DMS153 treated with DMSO at 0.1 percent for 48 hours (cell line): ENCODE measurements at regions not wholly inside any gene's neighbourhood (a gene's known extent, or its start where the extent isn't known, plus 50 kb on each side); places are given as distances from the start of the nearest gene placed in this dataset.
"Not testable (repeated sequence)": the region's sequence is repeated elsewhere in the genome, so short reads cannot be mapped to it uniquely, and the experiment has no call there.

Experiments used
- DNase-seq: peaks from one replicate; lab custom pipeline; 2025; ENCODE audit not compliant: unreplicated experiment; lab: John Stamatoyannopoulos, UW

DNA sequence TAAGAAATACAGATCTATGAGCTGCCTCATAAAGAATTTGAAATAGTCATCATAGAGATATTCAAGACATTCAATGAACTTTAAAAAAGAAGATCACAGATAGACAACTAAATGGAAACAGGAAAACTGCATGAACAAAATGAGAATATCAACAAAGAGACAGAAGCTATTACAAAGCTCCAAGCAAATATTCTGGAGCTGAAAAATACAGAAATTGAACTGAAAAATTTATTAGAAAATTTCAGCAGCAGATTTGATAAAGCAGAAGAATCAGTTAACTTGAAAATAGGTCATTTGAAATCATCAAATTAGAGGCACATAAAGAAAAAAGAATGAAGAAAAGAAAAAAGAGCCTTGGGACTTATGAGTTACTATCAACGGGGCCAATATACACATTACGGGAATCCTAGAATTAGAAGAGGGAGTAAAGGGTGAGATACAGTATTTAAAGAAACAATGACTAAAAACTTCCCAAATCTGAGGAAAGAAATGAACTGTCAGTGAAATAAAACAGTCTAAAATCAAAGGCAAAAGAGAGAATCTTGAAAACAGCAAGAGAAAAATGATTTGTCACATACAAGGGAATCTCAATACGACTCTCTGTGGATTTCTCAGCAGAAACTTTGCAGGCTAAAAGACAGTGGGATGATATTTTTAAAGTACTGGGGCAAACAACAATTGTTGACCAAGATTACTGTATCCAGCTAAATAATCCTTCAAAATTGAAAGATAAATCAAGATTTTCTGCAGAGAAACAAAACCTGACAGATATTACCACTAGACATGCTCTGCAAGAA lies 641.6 kb downstream of the ANKRD50 start:
- no peak for DNase-seq

DNA sequence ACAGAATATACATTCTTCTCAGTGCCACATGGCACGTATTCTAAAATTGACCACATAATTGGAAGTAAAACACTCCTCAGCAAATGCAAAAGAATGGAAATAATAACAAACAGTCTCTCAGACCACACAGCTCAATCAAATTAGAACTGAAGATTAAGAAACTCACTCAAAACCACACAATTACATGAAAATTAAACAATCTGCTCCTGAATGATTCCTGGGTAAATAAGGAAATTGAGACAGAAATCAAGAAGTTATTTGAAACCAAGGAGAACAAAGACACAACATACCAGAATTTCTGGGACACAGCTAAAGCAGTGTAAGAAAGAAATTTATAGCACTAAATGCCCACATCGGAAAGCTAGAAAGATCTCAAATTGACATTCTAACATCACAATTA lies 637.3 kb downstream of the ANKRD50 start:
- not testable (repeated sequence) for DNase-seq

DNA sequence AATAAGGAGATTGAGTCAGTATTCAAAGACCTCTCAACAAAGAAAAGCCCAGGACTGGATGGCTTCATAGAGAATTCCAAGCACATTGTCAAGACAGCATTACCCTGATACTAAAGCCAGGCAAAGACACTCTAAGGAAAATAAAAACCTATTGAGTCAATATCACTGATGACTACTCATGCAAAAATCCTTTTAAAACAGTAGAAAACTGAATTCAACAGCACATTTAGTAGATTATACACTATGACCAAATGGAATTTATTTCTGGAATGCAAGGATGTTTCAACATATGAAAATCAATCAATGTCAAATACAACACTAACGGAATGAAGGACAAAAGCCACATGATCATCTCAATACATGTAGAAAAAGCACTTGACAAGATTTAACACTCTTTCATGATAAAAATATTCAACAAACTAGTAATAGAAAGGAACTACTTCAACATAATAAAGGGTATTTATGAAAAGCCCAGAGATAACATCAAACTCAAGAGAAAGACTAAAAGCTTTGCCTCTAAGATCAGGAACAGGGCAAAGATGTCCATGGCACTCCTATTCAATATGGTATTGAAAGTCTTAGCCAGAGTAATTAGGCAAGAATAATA lies 633.3 kb downstream of the ANKRD50 start:
- DNase-seq: no peak

DNA sequence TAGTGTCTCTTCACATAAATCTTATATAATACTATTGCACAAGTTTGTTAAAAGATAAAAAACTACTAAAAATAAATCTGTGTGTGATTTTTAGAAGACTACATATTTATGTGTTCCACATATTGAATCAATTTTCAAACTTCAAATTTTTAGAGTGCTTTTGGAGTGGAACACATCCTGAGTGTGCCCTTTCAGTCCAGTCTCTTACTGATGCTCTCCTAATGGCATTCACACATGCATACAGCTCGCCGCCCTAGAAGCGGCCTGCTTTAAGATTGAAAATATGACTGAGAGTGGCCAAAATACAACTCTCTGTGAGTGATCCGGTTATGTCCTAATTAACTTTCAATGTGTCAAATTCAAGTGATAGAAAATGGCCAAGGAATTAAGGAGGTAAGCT lies 628.8 kb downstream of the ANKRD50 start:
- DNase-seq: no peak

DNA sequence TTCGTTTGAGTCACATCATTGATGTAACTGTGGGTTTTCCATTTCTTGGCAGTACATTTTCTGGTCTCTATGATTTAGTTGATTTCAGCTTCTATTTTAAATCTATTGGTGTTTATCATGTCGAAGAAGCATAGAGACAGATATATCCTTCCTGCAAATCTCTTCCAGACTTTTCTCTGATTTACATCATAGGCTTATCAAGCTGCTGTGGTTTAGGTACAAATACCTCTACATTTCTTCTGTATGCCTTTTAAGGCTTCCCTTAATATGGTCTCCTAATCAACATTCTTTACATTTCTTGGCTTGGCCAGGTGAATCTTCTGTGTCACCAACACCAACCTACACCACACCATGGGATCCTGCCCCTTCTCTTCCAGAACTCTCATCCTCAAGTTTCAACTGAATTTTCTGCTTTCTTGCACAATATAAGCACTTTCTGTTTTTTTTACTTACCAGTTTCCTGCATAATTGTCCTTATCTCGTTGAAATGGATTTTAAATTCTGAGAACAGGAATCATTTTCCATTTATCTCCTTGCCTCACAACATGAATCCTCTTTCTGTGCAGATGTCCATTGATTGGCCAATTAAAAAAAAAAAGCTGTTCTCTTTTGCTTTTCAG lies 626.9 kb downstream of the ANKRD50 start:
- no peak for DNase-seq

DNA sequence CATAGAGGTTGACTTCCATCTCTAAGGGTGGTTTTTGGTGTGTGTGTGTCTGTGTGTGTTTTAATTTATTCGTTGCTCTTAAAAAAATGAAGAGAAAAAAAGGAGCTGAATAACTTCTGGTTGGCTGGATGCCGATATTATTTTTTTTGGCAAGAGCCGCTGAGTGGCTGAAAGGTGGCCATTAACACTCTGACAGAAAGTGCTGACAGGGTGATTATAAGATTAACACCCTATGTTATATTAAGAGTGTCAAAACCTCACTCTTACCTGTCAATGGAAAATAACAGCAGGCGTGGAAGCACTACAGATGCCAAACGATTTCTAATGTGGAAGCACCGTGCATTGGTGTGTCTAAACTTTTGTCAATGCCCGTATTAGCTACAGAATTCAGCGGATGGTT lies 622.5 kb downstream of the ANKRD50 start:
- DNase-seq: no peak

DNA sequence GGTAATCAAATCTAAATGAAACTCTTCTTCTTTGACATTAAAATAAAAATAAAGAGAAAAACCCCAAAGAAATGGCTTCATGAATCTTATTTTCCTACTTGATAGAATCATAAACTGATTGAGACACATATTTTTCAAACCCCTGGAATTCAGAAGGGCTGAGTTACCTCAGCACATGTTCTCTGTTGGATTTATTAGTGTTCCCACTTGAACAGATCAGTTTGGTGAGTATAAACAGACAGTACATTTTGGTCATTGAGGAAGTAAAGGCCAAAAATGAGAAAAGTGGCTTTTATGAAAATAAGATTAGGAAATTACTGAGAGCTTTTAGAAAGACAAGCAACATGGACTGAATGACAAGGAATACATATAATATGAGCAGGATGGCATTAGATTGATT lies 620.4 kb downstream of the ANKRD50 start:
- DNase-seq: no peak

DNA sequence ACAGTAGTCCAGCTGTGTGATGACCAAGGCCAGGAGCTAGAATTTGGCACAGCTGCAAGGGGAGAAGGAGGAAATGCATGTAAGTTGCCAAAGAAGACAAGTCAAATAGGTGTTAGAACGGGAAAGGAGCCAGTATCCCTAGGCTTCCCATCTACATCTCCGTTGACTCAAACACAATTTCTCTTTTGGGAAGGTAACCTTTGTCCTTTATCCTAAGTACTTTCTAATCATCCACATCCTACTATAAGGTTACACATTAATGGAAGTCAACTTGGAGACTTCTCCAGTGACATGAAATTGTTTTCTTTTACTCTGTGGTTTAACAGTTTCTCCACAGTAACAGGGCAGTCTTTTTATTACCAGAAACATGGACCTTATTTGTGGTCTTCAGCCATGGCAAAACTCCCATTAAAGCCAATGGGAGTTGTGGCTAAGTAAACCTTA lies 620.0 kb downstream of the ANKRD50 start:
- DNase-seq: no peak

DNA sequence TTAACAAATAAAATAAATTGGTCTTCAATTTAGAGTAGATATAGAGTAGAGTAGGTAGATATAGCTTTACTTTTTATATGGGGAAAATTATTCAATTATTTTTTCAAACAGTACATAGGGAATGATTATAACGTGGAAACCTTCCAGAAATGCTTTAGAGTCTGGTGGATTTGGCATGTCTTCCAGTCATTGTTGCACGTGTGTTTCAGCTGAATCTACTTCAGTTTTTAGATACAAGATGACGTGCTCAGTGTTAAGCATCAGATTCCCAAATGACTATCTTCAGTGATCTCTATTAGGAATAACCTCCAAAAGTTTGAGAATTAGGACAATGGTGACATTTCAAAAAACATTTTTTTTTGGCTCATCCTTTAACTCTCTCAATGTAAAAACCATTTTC lies 616.9 kb downstream of the ANKRD50 start:
- DNase-seq: no peak

DNA sequence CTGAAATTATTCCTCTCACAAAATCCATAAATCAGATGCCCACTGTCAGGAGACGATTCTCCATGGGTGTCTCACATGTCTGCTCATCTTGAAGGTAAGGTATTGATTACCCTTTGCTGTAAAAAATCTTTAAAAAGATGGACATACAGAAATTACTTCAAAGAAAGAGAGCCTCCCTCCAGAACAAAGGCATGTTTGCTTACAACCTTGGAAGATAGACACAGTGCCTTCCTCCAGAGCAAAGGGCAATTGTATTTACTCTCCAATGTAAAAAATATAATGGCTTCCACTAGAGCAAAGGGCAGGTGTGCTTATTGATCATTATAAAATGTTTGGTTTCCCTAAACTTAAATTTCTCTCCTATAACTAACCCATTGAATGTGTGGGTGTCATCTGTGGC lies 616.2 kb downstream of the ANKRD50 start:
- no peak for DNase-seq

DNA sequence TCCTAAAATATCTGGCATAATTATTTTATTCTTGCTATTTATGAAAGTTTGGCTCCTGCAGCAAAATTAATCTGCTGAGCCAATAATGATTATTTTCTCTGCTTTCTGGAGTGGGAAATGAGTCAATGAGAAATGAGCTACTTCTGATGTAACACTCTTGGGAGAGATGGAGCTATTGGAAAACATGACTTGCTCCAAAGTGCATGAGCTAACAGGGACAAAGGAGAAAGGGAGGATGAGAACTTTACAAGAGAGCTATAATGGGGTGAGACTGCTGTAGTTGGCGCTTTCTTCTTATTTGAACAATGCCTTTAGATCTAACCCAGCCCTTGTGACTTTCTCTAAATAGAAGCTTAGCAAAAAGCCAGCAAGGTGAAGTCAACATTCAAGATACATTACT lies 615.1 kb downstream of the ANKRD50 start:
- DNase-seq: no peak

DNA sequence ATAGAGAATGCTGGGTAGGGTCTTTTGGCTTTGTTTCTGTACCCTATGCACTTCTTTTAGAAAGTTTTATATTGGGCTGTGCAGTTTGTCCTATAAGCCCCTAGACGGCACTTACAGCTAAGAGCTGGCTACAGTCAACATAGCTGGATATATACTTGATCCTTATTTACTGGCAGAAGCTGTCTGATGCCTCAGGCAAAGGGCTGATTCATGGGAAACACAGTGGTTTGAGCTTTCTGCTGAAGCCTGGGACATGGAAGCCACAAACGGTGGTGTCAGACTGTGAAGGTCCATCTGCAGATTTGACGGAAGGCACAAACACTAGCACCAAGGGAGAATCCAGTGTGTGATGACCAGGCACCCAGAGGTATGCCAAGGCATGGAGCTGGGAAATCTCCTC lies 608.4 kb downstream of the ANKRD50 start:
- no peak for DNase-seq

DNA sequence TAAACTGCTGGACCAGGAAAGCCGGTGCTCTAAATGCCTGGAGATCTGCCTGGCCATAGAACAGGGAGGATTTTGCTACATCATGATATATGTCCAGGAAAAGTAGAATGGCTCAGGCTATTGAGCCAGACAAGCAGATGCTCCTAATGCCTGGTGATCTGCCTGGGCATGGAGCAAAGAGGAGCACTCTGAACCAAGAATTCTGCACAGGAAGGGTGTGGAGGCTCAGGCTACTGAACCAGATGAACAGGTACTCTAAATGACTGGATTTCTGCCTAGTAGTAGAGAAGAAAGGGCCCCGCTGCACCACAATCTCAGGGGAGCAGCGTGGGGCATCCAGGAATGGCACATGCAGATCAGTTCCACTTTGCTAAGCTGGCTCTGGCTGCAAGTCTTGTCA lies 607.9 kb downstream of the ANKRD50 start:
- no peak for DNase-seq

DNA sequence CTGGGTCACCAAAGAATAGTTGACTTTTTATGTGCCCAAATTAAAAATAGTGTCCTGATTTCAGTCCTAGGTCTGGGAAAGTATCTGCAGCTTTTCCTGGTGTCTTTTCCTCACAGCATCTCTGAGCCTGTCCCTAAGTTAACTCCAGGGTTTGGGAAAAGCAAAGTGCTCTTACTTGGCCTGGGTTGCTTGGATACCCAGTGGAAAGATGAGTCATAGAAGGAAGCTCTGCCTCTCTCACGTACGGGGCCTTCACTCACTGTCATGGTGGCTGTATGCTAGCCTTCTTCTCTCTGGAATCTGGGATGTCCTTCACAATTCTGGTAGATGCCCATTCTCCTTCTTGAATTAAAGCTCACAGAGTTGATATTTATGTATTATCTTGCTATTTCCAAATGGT lies 607.3 kb downstream of the ANKRD50 start:
- no peak for DNase-seq

DNA sequence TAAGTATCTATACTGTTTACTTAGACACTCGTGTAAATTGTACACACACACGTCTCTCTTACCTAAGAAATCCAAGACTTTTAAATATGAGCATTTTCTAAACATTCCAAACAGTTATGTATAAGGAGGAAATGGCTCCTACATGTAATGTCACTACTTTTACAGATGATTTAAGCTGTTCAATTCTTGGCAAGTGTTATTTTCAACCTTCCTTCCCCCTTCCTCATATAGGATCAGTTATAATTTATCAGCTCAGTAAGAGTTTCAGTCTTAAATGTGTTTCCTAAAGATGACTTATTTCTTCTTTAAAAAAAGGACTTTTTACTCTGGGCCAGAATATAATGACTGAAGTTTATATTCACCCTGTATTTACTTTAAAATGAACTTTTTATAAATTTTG lies 601.1 kb downstream of the ANKRD50 start:
- no peak for DNase-seq

DNA sequence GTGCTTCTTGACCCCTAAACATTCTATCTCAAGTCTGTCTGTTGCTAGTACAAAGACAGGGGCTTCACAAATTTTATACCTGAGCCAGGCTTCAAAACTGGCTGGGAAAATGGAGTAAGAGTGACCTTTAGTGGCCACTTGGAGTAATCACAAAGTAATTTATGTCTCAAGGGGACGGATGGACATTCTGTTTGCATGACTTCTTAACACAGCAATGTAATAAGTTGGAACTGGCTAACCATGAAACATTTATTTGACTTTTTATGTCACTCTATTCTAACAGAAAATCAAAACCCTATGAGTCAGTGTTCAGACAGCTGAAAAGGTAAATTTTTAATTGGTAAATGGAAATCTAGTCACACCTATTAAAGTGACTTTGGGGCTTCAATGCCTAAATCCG lies 600.6 kb downstream of the ANKRD50 start:
- peak; percentile 84 for DNase-seq

DNA sequence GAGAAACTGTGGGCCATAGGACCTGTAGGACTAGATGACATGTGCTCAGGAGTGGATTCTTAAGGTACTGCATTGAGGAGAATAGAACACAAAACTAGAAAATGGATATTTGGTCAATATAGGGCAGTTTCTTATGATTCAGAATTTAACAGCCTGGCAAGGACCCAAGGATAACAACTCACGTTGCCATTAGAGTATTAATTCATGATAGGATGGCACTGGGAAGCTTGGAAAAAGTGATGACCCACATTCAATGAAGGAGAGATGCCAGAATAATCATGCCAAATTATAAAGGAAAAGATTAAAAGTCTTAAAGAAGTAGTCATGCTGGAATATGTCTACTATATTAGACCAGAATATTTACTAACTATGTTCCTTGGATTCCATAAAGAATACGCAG lies 594.5 kb downstream of the ANKRD50 start:
- no peak for DNase-seq

DNA sequence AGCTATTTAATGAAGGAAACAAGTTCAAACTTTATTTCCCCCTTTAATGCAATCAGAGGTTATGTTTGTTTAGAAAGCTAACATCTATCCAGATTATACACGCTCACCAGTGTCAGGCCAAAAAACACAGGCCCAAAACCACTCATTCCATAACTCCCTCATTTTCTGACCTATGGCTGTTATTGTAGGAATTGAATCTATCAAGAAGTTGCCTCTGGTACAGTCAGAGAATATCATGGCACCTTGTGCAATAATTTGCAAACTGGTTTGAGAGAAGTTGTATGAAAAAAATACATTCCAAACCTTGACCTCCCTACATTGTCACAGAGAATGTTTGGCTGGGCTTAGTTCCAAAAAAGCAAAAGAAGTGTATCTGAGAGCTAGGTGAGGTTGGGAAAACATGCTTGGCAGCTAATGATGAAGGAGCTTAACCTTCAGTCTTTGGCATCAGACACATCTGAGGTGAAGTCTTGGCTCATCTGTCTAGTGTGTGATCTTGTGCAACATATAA lies 591.0 kb downstream of the ANKRD50 start:
- DNase-seq: no peak

DNA sequence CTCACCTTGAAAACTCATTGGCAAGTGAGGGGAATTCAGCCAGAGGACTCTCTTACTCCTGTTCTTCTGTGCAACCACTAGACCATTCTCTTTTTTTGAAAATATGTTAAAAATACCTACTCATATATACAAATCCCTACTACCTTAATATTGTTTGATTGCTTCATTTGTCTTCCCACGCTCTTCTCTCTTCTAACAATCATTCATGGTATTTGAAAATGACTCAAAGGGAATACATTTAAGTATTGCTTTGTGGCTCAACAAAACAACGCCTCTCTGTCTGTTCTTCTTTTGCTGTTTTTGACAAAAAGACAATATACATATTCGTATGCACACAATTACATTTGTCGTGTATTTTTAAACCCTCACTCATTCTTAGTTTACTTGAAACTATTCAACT lies 589.4 kb downstream of the ANKRD50 start:
- no peak for DNase-seq

DNA sequence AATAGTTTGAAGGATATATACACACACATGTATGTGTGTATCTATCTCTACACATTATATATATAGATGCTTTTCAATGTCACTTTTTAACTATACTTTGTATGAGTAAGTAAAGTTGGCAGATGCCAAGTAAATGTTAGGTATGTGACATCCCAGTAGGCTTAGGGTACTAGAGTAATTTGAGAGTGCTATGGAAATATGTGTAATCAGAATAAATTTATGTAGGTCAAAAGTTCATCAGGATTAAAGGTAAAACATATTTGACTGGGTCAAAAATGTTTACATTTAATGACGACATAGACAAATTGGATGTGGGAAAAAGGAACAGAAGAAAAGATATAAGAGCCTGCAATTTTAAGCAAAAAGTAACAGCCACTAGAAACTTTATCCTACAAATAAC lies 588.8 kb downstream of the ANKRD50 start:
- DNase-seq: no peak

DNA sequence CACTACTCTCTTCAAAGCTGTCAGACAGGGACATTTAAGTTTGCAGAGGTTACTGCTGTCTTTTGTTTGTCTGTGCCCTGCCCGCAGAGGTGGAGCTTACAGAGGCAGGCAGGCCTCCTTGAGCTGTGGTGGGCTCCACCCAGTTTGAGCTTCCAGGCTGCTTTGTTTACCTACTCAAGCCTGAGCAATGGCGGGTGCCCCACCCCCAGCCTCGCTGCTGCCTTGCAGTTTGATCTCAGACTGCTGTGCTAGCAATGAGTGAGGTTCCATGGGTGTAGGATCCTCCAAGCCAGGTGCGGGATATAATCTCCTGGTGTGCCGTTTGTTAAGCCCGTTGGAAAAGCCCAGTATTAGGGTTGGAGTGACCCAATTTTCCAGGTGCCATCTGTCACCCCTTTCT lies 581.2 kb downstream of the ANKRD50 start:
- DNase-seq: not testable (repeated sequence)

DNA sequence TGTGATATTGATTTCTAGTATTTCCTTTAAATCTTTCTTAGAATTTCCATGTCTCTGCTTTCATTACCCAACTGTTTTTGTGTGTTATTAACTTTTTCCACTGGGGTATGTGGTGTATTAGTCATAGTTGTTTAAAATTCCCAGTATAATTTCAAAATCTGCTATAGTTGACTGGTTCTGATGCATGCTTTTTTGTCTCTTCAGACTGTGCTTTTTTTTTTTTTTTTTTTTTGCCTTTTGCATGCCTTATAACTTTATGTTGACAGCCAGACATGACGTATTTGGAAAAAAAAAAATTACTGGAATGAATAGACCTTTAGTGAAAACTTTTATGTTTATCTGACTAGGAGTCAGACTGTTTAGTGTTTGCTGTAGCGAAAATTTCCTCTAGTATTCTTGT lies 580.4 kb downstream of the ANKRD50 start:
- no peak for DNase-seq
